Stimulated activated CD4-positive, alpha-beta T cell treated with anti-CD3 and anti-CD28 coated beads, Interleukin-15, amount 100 ng/mL, for 24 hours (primary cell): ENCODE measurements at regions not wholly inside any gene's neighbourhood (a gene's known extent, or its start where the extent isn't known, plus 50 kb on each side); places are given as distances from the start of the nearest gene placed in this dataset.

Experiments
- DNase-seq: peaks from one replicate; pipeline ENCODE4 v3.0.0-alpha.2; 2020

DNA sequence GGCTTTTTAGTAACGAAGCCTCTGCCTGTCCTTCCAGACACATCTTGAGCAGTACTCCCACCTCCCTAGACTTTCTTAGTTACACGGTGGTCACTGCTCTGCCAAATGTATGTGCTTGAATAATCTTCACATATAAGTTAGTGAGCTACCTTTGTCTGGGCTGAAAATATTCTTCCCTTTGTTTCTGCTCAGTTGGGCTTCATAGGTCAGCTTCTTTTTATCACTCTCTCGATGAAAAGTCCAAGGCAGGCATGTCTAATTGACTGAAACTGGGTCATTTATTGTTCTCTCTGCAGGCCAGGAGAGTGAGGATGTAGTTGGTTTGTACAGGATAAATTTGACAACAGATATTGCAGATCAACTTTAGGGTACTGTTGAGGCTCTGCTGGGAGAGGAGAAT, 636.7 kb upstream of the IGFBP3 start:
- no peak for DNase-seq

DNA sequence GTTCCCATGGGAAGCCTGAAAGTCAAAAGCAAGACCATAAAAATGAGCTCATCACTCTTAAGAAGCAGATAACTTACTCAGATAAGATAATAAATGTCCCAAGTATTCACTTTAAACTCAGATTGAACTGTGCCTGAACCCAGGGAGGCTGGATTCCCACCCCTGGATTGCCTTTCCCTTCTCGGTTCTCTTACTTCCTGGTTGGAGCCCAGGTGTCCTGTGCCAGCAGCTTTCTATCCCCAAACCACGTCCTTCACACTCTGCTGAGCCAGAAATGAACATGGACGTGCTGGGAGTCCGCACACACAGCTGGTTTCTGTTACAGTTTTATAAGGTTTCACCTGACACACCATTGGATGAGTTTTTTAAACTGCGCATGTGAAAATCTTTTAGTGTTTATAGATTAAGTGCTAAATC, 636.2 kb upstream of the IGFBP3 start:
- DNase-seq: no peak

DNA sequence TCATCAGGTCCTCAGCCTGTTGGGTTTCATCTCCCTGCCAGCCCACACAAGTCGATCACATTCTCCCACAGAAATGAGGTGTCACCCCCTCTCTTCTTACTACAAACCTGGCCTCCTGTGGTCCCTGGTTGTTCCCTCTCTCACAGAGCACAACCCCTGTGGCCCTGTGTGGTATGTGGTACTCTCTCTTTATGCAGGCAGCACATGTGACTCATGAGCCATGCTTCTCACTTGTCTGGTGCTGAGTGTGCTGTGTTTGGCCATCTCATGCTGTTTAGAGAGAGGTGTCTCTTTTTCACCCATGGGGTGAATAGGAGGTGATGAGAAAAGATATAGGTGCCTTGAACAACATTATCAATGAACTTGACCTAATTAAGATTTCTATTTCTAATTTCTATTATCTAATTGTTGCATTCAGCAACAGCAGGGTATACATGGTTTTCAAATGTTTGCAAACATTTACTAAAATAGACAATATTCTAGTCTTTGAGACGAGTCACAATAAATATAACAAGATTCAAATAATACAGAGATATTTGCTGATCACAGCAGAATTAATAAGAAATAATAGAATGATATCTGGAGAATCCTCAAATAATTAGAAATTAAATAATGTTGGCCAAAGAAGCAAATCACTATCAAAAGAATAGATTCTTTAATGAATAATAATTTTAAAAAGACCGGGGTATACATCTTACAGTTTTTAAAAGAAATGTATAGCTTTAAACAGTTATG, 633.8 kb upstream of the IGFBP3 start:
- DNase-seq: no peak

DNA sequence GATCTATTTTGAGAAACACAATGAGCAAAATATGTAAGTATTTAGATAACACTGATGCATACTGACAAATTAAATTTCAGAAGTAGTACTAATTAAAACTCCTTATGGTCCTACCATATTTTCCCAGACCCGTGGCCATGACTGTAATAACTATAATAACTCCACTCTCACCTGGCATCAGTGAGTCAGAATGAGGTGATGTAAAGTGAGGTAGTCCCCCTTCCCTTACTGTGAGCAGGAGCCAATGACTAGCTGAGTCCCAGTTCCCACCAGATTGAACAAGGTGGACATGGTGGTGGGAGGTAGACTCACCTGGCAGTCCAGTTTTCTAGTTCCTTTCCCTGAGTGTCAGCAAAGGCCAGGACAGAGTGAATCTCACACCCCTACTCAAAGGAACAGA, 630.5 kb upstream of the IGFBP3 start:
- no peak for DNase-seq

DNA sequence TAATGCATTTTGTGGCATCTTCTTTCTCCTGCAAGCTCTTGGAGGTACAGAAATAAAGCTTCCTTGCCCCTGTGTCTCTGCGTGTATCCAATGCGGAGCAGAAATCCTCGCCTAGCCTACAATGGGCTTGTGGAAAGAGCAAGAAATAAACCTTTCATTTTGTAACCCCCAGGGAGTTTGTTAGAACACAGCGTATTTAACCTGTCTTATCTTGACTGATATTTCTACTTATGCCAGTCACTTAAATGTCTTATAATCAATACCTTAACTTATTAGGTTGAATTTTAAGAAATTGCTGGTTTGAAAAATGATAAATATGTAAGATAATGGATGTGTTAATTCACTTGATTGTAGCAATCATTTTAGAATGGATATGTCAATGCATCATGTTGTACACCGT, 629.8 kb upstream of the IGFBP3 start:
- DNase-seq: no peak

DNA sequence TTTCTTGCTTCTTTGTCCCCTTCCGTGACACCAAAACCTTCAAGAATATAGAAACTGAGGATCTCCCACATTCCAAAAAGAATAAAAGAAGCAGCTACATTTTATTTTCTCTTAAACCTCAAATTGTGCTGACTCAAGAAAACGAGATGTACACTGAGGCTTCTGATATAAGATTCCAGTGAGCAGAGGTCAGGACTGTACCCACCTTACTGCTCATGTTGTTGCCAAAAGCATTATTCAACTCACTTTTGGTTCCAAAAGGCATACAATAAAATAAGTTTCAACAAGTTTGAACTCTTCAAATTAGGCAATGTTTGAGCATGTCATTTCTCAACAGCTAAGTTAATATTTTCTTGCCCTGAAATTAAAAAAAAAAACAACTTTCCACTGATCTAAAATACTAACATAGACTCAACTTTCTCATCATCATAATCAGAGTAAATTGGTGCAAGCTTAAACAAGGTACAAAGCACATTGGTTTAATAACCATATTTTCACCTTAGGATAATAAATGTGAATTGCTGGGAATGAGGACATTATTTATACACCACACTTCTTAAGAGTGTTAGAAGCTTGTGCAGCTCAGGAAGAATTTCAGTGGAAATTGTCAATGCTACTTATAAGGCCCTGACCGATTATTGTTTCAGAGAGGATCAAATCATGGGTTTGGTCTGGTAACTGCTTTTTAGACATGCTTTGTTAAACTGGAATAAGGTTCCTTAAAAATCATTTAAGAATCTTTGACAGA, 629.0 kb upstream of the IGFBP3 start:
- DNase-seq: no peak

DNA sequence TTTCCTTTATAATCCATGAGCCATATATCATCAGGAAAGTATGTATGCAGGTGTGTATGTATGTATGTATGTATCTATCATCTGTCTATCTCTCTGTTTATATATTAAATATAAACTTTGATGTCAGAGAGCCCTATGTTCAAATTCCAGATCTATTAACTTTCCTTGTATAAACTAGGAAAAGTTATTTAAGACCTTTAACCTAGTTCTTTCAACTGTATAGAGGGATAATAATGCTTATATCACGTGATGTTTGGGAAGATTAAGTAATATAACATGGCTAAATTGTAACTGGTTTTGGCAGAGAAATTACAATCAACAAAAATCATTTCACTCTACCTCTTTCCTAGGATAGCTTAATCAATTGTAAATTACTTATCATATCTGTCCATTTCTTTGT, 628.3 kb upstream of the IGFBP3 start:
- no peak for DNase-seq

DNA sequence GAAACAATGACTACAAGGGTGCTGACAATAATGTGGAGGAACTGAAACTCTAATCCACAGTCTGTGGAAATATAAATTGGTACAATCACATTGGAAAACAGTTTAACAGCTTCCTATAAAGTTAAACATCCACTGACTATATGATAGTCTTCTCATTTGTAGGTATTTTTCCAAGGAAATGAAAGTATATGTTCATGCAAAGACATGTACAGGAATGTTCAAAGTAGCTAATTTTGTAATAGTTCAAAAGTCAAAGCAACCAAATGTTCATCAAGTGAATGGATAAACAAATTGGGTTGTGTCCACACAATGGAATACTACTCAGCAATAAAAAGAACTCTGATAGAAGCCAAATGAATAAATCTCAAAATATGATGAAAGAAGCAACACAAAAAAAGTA, 626.0 kb upstream of the IGFBP3 start:
- no peak for DNase-seq

DNA sequence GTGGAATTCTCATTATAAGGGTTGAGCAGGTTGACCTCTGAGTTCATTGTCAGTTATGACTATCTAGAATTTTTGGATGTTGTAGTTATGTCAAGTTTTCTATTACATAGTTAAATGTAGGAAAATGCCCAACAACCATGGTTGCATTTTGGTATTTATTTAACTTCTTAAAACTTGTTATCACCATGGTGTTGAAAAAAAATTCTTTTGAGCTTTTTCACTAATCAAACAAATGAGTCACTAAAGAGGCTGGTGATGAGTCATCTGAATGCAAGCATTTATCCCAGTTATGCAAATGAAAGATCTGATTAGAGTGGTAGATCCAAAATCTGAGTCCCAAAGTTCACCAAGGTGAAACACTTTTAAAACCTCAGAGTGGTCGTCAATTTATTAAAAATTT, 624.7 kb upstream of the IGFBP3 start:
- no peak for DNase-seq

DNA sequence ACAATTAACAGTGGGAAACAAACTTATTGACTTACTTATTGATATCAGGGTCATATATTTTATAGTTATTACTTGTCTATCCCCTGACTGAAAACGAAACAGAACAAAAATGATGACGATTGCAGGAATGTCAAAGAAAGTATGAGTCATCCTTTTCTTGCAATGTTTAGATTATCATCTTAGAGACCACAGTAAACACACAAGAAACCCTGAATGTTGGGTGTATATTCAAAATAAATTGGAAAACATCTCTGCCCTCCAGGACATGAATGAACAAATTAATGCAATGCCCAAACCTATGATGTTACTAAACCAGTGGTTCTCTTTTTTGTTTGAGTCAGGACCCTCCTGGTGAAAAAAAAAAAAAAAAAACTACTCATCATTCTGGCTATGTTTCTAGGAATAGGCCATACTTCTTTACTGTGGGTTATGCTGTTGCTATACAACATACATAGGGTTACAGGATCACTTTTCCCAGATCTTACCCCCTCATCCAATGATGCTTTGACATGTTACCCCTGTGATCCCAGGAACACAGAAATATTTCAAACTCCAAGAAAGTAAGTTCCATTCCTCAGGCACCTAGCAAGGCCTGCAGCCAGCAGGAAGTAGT, 623.4 kb upstream of the IGFBP3 start:
- no peak for DNase-seq

DNA sequence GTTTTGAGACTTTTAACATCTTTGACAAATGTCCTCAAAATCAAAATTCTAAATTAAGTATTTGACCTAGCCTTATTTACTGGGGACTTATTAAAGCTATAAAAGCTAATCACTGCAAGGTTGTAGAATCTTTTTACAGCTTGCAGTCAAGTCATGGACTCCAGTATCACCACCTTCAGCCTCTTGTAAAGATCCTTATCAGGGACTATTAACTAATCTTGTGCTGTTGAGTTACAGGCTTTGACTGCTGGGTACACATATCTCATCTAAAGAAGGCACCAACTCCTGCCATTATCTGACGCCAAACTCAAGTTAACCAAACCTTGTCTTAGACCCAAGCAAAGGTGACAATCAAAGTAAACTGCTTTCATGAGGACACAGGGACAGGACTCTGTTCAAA, 621.0 kb upstream of the IGFBP3 start:
- no peak for DNase-seq

DNA sequence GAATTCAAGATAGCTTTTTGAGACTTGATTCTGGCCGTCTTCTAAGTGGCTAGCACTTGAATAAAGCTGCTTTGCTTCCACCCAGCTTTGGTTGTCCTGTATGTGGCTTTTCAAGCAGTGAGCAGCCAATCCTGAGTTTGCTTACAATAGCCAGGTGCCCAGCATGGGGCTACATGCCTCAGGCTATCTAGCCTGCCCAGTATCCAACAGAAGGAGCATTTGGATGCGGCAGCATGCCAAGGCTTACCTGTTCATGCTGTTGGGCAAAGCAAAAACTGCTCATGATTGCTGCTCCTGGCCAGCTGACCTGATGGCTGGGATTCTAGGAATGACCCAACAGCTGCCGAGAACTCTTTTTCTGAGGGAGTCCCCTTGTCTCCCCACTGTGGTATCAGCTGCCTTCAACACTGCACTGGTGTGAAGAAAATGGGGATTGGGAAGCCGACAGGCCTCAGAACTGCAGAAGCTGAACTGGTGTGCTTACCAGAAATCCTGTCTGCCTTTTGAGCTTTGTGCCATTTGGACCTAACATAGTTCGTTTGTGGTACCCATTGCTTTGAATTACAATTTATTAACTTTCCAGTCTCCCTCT, 618.9 kb upstream of the IGFBP3 start:
- no peak for DNase-seq

DNA sequence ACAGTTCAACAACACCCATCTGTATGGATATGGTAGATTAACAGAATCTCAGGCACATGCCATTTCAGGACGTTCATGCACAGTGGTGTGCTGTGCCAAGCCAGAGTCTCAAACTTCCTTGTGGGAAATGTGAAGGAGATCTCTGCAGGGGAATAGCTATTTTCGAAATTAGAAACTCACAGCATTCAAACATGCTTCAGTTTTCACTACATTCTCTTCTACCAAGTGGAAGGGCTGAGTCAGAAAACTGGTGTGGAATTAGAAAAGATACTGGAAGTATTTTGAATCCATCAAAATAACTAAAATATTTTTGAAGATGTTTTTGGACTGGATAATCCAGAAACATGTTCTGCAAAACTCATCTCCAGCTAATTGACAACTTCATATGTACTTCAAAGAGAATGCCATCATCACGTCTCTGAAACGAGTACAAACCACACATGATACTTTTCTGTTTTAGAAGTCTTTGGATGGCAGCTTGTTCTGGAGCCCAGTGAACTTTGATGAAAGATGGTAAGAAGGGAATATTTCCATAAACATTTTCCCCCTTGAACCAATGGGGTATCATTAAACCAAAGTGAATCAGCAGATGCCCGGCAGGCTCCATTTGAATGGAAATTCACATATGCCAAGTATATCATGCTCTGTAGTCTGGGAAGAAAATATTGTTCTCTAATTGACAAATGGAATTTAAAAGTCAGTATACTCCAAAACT, 616.3 kb upstream of the IGFBP3 start:
- DNase-seq: no peak

DNA sequence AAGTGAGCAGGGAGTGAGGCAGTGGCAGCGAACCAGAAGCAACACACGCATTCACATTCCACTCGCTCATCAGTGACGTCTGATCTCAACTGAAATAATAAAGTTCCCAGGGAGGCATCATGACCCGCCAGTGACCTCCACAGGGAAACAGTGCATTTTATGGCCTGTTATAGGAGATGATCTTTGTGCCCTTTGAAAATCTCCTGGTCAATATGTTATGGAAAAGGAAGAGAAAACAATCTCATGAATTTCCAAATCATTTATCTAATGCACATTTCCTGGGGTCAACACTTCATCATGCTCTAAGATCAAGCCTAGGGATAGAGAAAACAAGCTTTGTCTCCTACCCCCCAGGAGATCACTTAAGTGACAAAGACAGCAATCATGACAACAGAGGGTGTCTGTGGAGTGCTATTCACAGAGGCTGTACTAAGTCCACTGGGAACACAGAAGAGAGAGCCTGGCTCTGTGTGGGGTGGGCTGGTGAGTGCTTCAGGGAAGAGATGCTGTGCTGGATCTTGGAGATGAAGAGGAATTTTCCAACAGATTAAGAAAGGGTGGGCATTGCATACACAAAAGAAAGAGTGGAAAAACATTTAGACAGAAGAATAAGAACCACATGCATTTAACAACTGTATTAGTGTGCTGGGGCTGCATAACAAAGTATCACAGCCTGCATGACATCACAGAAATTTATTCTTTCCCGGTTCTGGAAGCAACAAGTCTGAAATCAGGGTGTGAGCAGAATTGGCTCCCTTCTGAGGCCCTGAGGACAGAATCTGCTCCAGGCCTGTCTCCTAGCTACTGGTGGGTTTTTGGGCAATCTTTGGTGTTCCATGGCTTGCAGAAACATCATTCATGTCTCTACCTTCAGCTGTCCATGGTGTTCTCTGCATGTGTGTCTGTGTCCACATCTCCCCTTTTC, 613.9 kb upstream of the IGFBP3 start:
- no peak for DNase-seq

DNA sequence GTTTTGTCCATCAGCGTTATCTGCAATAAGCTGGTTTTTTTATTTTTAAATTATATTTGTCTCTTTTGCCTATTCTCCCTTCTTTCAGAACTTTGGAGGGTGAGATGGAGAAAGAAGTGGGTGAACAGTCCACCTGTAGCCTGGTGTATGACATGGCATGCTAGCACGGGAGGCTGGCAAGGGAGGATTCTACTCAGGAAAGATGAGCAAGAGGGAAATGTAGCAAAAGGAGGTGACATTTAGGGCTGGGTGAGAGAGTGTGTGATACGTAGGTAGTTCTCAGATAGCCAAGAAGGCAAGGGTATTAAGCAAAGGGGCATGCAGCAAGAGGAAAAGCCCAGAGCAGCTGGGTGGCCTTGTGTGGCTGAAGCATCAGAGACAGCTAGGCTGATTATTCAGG, 612.9 kb upstream of the IGFBP3 start:
- DNase-seq: no peak

DNA sequence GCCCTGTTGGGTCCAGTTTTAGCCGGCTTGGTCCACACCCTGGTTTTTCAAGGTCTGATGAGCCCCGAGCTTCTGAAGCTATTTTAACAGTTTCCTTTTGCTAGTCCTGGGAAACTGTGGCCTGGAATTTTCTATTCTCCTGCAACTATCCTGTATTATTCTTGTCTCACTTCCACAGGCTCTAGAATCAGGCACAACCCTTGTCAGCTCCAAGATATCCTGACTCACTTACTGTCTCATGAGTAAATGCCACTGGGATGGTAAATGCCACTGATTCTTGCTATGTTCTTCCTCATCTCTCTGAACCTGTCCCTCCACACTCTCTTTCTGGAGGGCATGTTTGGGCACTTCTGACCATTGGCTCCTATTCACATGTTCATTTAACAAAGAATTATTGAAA, 611.5 kb upstream of the IGFBP3 start:
- DNase-seq: no peak

DNA sequence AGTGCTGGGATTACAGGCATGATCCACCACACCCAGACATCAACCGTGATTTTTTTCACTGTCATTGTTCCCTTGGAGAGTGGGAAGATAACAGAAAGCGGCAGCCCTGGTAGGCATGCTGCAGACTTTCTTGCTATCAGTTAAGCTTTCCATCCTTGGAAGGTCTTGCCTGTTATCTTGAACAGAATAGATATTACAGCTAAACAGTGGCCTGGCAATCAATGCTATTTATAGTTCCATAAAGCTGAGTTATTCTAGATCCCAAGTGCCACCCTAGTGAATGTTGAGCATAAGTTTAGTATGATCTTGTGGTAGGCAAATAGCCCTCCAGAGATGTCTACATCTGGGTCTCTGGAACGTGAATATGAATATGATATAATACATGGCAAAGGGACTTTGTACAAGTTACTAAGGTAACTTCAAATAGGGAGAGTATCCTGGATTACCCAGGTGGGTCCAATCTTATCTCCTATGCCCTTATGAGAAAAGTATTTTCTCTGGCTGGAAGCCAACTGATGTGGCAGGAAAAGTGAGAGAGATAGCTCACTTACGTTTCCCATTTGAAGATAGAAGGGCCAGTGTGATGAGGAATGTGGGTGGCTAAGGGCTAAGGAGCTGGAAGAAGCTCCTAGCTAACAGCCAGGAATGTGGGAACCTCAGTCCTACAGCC, 609.1 kb upstream of the IGFBP3 start:
- no peak for DNase-seq

DNA sequence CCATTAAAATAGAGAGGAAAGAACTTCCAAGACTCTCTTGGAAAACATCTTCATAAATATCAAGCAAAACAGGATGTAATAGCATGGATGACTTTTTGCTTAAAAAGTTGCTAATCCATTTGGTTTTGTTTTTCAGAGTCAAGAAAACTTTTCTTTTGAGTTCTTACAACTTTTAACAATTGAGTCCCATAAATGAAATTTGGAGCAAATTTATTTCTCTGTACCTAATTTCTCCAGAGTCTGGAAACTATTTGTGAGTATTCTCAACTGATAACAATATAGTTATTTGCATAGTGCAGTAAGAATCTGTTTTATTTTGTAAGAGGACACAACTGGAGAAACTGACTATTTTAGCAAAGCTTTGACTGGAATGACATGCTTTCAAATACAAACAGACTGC, 606.3 kb upstream of the IGFBP3 start:
- DNase-seq: no peak

DNA sequence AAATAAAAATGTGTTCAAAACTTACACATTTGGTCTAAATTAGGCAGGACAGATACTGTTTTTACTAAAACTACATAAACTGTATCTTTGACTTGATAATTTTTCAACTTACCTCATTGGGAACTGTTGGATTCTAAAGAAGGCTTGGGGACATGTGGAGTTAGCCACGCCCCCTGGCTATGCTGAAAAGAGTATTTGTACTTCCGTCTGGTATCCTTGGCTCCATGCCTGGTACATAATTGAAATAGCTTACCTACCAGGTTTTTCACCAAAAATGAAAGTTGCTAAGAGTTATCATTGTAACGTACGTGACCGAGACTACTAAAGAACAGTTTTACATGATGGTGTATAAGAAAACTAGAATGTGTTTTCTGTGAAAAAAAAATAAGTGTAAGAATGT, 604.8 kb upstream of the IGFBP3 start:
- DNase-seq: no peak

DNA sequence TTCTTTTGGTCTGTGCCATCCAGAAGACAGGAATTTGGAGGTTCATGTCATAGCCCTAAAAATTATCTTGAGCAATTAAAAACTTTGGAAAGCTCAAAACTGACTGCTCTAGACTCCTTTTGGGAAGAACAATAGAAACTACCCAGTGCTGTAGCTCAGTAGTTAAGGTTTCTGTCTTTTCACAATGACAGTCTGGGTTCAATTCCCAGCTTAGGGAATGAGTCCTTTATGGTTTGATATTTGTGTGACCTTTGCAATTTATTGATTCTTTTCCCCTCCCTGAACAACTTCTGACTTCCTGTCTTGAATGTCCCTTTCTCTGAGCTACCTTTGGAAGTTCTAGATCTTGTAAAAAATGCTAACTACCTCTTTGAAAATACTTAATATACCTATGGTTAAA, 603.3 kb upstream of the IGFBP3 start:
- DNase-seq: no peak

DNA sequence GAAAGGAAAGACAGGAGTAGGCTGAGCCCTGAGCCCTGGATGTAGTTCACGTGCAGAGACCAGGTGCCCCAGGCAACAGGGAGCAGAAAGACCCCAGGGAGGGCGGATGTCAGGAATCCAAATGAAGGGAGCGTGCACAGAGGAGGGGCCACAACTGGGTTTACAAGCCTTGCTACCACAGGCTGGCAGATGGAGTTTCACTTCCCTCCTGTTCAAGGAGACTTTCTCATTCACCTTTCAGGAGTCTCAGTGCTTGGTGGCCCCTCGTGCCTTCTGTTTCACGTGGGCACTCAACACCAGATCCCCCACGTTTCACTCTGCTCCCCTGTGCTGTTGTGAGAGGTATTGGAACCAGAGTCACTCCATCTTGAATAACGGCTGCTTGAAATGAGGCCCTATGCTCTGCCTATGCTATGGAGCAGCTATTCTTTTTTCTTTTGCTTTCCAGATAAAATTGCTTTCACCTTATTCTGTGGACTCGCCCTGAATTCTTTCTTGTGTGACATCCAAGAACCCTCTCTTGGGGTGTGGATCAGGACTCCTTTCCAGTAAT, 601.4 kb upstream of the IGFBP3 start:
- no peak for DNase-seq
